WERI-Rb-1 (cell line): ENCODE measurements at regions not wholly inside any gene's neighbourhood (a gene's known extent, or its start where the extent isn't known, plus 50 kb on each side); places are given as distances from the start of the nearest gene placed in this dataset.

Experiments used
- DNase-seq: peaks from one replicate; pipeline ENCODE4 v3.0.0-alpha.2; 2020
- H3K27ac ChIP-seq: fragments of 250-450 bp; sonication (Bioruptor Pico); 2 replicates; pipeline ENCODE4 v1.5.1; 2020; ENCODE audit warnings: mild to moderate bottlenecking, moderate library complexity
- H3K27me3 ChIP-seq: fragments of 250-450 bp; sonication (Bioruptor Pico); 2 replicates; pipeline ENCODE4 v1.5.1; 2021; ENCODE audit warnings: mild to moderate bottlenecking, low read depth, moderate library complexity; ENCODE audit not compliant: insufficient read depth, severe bottlenecking
- H3K36me3 ChIP-seq: fragments of 250-450 bp; sonication (Bioruptor Pico); 2 replicates; pipeline ENCODE4 v1.5.1; 2020; ENCODE audit warnings: mild to moderate bottlenecking, moderate library complexity
- H3K4me3 ChIP-seq: 2 replicates; pipeline ENCODE4 v1.5.1; 2011; ENCODE audit warnings: low read depth, mild to moderate bottlenecking, control low read depth, low read length
- H3K9me3 ChIP-seq: fragments of 250-450 bp; sonication (Bioruptor Pico); 2 replicates; pipeline ENCODE4 v1.5.1; 2021; ENCODE audit warnings: mild to moderate bottlenecking, moderate library complexity; ENCODE audit not compliant: severe bottlenecking
- CTCF ChIP-seq: IDR thresholded peaks from 2 replicates; pipeline ENCODE4 v1.5.1; 2011; ENCODE audit warnings: low read depth, mild to moderate bottlenecking, control low read depth, inconsistent platforms, low read length

DNA sequence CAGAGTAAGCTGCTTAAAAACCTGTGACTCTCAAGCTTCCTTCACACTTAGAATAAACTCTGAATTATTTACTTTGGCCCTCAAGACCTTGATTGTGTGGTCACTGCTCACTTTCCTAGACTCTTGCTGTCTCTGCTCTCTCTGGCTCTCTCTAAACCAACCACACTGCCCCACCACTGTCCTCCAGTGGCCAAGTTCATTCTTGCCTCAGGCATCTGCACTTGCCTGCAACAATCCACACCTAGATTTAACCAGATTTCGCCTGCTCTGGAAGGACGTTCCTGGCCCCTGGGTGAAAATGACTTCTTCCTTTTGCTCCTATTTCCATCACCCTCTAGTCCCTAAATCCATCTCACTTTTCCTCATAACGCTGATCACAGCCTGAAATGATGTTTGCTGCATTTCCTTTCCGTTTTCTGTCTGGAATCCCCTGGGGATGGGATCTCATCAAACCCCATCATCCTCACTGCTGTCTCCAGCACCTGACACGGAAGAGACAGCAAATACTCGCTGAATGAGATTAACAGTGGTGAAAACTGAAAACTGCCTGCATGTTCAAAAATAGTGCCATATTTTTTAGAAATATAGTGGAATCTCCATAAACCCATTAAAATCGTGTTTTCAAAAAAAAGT lies 232.6 kb downstream of the UQCRFS1 start:
- no peaks in the 10 kb centered on the region for H3K9me3 ChIP-seq
- DNase-seq, result no peak
- no peaks in the 10 kb centered on the region for H3K36me3 ChIP-seq
- no peak overlapping the region for H3K4me3 ChIP-seq
- no peak for TF ChIP-seq CTCF
- H3K27me3 ChIP-seq, result peaks cover 73% of the 10 kb centered on the region
- H3K27ac ChIP-seq, result no peak overlapping the region

DNA sequence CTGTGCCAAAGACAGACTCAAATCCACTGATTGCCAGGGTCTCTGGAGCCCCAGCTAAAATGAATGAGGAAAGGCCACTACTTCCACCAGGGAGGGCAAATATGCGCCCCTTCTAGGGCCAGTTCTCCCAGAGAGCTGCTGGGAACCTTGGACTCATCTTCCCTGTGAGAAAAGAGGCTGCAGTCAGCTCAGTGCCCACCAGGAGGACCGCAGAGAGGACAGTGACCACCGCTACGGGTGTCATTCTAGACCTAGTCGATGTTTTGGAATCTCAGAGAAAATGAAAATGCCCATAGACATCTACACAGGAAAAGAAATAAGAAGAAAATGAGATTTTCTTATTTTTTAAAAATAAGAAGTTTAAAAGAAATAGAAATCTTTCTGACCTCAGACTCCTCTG lies 235.1 kb downstream of the UQCRFS1 start:
- DNase-seq, result no peak
- Histone ChIP-seq H3K9me3 (no peaks in the 10 kb centered on the region), H3K36me3 (no peaks in the 10 kb centered on the region), H3K27ac (no peak overlapping the region), H3K27me3 (peaks cover 75% of the 10 kb centered on the region), H3K4me3 (no peak overlapping the region)
- no peak for TF ChIP-seq CTCF

- Histone ChIP-seq H3K9me3 (no peaks in the 10 kb centered on the region), H3K4me3 (no peak overlapping the region), H3K27me3 (peaks cover 80% of the 10 kb centered on the region), H3K36me3 (no peaks in the 10 kb centered on the region), H3K27ac (no peak overlapping the region)
- no peak for DNase-seq
- no peak for TF ChIP-seq CTCF
Observed at GRCh38 chr19:28972058-28972852, 240.7 kb downstream of the UQCRFS1 start.

GRCh38 chr19:28971513-28971912 lies 241.4 kb downstream of the UQCRFS1 start:
- DNase-seq, result no peak
- TF ChIP-seq CTCF, result no peak
- peaks cover 79% of the 10 kb centered on the region for H3K27me3 ChIP-seq
- H3K36me3 ChIP-seq, result no peaks in the 10 kb centered on the region
- H3K27ac ChIP-seq, result no peak overlapping the region
- H3K9me3 ChIP-seq, result no peaks in the 10 kb centered on the region
- H3K4me3 ChIP-seq, result no peak overlapping the region

DNA sequence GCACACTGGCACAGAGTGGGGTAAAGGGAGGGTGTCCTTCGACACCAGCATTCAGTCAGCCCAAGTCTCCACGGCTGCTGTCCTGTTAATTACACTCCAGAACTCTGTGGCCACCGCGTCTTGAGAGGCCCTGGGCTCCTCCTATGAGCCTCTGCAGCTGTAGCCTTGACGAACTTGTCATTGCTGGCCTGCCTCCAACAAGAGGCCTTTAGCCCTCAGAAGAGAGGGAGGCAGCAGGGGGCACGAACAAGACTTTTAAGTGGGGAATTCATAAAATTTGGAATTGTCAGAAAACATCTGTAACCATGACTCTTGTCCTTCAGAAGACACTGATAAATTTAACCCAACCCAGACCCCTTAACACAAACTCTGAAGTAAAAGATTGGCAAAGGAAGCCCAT lies 241.9 kb downstream of the UQCRFS1 start:
- H3K36me3 ChIP-seq, result no peaks in the 10 kb centered on the region
- DNase-seq, result no peak
- H3K9me3 ChIP-seq, result no peaks in the 10 kb centered on the region
- no peak for TF ChIP-seq CTCF
- peaks cover 77% of the 10 kb centered on the region for H3K27me3 ChIP-seq
- no peak overlapping the region for H3K4me3 ChIP-seq
- no peak overlapping the region for H3K27ac ChIP-seq
